ENCODE measurements at regions not wholly inside any gene's neighbourhood (a gene's known extent, or its start where the extent isn't known, plus 50 kb on each side); places are given as distances from the start of the nearest gene placed in this dataset.

DNA sequence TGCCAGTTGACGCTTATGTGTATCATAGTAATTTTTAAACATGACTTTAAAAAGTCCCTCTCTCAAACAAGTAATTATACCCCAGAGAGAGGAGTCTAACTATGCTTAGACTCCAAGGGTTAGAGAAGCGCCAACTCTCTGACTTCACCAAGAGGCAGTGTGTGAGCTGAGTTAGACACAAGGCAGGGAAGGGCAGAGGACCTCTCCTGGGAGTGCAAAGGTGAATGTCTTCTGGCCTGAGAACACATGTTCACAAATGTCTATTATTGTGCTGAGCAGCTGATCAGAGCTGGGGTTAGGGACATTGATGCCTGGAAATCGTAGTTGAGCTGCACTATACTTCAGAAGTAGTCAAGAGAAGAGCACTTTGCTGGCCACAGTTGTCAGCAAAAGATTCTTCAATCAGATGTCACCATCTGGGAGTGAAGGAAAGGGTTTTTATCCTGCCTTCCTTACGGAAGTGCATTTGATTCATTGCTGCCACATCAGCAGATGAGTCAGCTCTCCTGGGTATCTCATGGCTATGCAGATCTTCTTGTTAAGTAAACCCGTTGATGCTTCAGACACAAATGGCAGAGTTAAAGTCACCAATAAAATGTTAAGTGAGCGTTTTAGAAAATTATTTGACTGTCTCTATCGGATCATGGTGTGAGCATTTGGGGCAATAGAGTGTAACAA is 283.2 kb upstream of the ARGLU1 start:
- Mint-ChIP-seq H3K9me3 (no peaks in the 10 kb centered on the region), H3K36me3 (ENCODE audit: low read depth) (no peaks in the 10 kb centered on the region), H3K27me3 (ENCODE audit: insufficient read depth) (peaks cover 2% of the 10 kb centered on the region), H3K4me1 (no peaks in the 10 kb centered on the region), H3K27ac (no peak overlapping the region), H3K4me3 (no peak overlapping the region)
- no peaks in the 10 kb centered on the region for H3K27me3 ChIP-seq (ENCODE audit: control insufficient read depth, insufficient read depth, low read length, poor library complexity, severe bottlenecking)
- H3K4me3 ChIP-seq (ENCODE audit: low read length): no peak overlapping the region
- no peaks in the 10 kb centered on the region for H3K9me3 ChIP-seq (ENCODE audit: control insufficient read depth, low read length)
- no peaks in the 10 kb centered on the region for H3K36me3 ChIP-seq (ENCODE audit: control insufficient read depth, insufficient read depth, low read length)
- no peak overlapping the region for H3K27ac ChIP-seq (ENCODE audit: low read depth, low read length)
- DNase-seq: no peak
- TF ChIP-seq, protein P1, sequence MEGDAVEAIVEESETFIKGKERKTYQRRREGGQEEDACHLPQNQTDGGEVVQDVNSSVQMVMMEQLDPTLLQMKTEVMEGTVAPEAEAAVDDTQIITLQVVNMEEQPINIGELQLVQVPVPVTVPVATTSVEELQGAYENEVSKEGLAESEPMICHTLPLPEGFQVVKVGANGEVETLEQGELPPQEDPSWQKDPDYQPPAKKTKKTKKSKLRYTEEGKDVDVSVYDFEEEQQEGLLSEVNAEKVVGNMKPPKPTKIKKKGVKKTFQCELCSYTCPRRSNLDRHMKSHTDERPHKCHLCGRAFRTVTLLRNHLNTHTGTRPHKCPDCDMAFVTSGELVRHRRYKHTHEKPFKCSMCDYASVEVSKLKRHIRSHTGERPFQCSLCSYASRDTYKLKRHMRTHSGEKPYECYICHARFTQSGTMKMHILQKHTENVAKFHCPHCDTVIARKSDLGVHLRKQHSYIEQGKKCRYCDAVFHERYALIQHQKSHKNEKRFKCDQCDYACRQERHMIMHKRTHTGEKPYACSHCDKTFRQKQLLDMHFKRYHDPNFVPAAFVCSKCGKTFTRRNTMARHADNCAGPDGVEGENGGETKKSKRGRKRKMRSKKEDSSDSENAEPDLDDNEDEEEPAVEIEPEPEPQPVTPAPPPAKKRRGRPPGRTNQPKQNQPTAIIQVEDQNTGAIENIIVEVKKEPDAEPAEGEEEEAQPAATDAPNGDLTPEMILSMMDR (conservative IDR thresholded peaks at IDR 0.05): no peak
- no peak overlapping the region for H3K9ac ChIP-seq (ENCODE audit: extremely low read depth, low read length, poor library complexity, severe bottlenecking)
- 88 to 90% methylated on average over 2 to 7 of the region's 7 CpGs for WGBS, 2 experiments (ENCODE audit: insufficient coverage in 1 of 2, insufficient read length in 1 of 2)
- no peaks in the 10 kb centered on the region for H3K4me1 ChIP-seq (ENCODE audit: control insufficient read depth, insufficient read depth, low read length)

DNA sequence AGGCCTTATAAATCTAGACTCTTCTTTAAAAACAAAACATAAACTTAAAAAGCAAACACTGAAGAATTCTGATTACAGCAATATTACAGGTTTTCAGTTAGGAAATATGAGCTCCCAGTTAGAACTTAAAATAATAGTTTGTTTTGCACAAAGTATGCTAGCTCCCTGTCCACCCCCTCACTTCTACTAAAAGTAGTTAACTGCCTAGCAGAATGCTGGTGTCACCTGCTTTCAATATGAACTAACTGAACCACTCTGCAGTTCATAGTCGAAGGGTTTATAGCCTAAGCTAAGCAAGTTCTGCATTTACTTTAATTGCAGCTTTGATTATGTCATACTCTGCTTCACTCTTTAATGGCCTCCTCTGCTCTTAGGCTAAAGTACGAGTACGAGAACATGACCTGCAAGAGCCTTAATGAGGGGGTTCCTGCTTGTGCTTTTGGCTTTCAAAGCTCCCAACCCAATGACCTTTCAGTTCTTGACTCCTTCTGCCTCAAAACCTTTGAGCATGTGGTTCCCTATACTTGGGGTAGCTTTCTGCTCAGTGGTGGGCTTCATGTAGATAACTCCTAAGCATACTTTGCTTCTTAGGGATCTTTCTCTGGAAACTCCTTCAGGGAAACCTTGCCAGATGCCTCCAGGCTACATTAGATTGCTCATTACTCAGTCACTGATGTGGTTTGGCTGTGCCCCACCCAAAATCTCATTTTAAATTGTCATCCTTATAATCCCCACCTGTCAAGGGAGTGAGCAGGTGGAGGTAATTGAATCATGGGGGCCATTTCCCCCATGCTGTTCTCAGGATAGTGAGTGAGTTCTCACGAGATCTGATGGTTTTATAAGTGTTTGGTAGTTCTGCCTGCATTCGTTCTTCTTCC is 278.9 kb upstream of the ARGLU1 start:
- no peak overlapping the region for H3K27ac ChIP-seq (ENCODE audit: low read depth, low read length)
- TF ChIP-seq, protein P1 (conservative IDR thresholded peaks at IDR 0.05): no peak
- Mint-ChIP-seq H3K27ac (no peak overlapping the region), H3K4me3 (no peak overlapping the region), H3K4me1 (no peaks in the 10 kb centered on the region), H3K27me3 (ENCODE audit: insufficient read depth) (no peaks in the 10 kb centered on the region), H3K9me3 (no peaks in the 10 kb centered on the region), H3K36me3 (ENCODE audit: low read depth) (no peaks in the 10 kb centered on the region)
- H3K27me3 ChIP-seq (ENCODE audit: control insufficient read depth, insufficient read depth, low read length, poor library complexity, severe bottlenecking): no peaks in the 10 kb centered on the region
- no peaks in the 10 kb centered on the region for H3K4me1 ChIP-seq (ENCODE audit: control insufficient read depth, insufficient read depth, low read length)
- no peak overlapping the region for H3K4me3 ChIP-seq (ENCODE audit: low read length)
- no peaks in the 10 kb centered on the region for H3K36me3 ChIP-seq (ENCODE audit: control insufficient read depth, insufficient read depth, low read length)
- DNase-seq: no peak
- 85 to 92% methylated on average over 4 to 5 of the region's 5 CpGs for WGBS, 2 experiments (ENCODE audit: insufficient coverage in 1 of 2, insufficient read length in 1 of 2)
- H3K9ac ChIP-seq (ENCODE audit: extremely low read depth, low read length, poor library complexity, severe bottlenecking): no peak overlapping the region
- no peaks in the 10 kb centered on the region for H3K9me3 ChIP-seq (ENCODE audit: control insufficient read depth, low read length)

DNA sequence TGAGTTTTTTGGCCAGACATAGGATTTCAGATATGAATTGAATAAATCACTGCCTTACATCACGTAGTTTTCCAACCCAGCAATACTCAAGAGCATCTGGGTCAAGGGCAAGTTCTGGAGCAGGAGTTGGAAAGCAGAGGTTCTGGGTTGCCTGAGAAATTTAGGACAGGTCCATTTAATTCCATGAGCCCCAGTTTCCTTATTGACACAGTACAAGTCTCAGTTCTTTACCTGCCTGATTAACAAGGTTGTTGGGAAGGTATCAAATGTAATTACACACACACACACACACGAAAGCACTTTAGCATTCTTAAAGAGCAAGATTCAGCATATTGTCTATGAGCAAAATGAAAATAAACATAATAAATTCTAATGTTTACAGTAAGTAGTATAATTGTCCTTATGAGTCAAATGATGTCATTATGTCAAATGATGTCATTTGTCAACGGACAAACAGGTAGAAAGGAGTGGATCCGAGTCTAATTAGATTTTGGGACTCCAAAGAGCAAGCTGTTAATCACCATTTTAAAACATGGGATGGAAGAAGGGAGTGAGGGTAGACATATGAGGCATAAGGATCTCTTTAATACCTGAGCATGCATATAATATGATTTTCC is 268.4 kb upstream of the ARGLU1 start:
- Histone ChIP-seq H3K9ac (ENCODE audit: extremely low read depth, low read length, poor library complexity, severe bottlenecking) (no peak overlapping the region), H3K9me3 (ENCODE audit: control insufficient read depth, low read length) (peaks cover 9% of the 10 kb centered on the region), H3K4me3 (ENCODE audit: low read length) (no peak overlapping the region), H3K27ac (ENCODE audit: low read depth, low read length) (peak overlapping the region; percentile 51), H3K4me1 (ENCODE audit: control insufficient read depth, insufficient read depth, low read length) (peaks cover 7% of the 10 kb centered on the region), H3K36me3 (ENCODE audit: control insufficient read depth, insufficient read depth, low read length) (no peaks in the 10 kb centered on the region), H3K27me3 (ENCODE audit: control insufficient read depth, insufficient read depth, low read length, poor library complexity, severe bottlenecking) (no peaks in the 10 kb centered on the region)
- 88 to 97% methylated on average over 2 to 3 of the region's 4 CpGs for WGBS, 2 experiments (ENCODE audit: insufficient coverage in 1 of 2, insufficient read length in 1 of 2)
- Mint-ChIP-seq H3K4me1 (peaks cover 5% of the 10 kb centered on the region), H3K36me3 (ENCODE audit: low read depth) (no peaks in the 10 kb centered on the region), H3K27me3 (ENCODE audit: insufficient read depth) (no peaks in the 10 kb centered on the region), H3K4me3 (no peak overlapping the region), H3K27ac (no peak overlapping the region), H3K9me3 (peaks cover 15% of the 10 kb centered on the region)
- no peak for DNase-seq
- TF ChIP-seq, protein P1 (conservative IDR thresholded peaks at IDR 0.05): no peak
